ENCODE measurements at regions not wholly inside any gene's neighbourhood (a gene's known extent, or its start where the extent isn't known, plus 50 kb on each side); places are given as distances from the start of the nearest gene placed in this dataset.
"Not testable (repeated sequence)": the region's sequence is repeated elsewhere in the genome, so short reads cannot be mapped to it uniquely, and the experiment has no call there.

- no peak for DNase-seq (ENCODE audit: low read depth)
These were observed 596.5 kb upstream of the KLF12 start for GRCh38 chr13:74730556-74731331.

- no peak for DNase-seq (ENCODE audit: low read depth)
These were observed 592.0 kb upstream of the KLF12 start for GRCh38 chr13:74726206-74726605.

GRCh38 chr13:74718232-74718842, 584.1 kb upstream of the KLF12 start:
- not testable (repeated sequence) for DNase-seq (ENCODE audit: low read depth)

- no peak for DNase-seq (ENCODE audit: low read depth)
These were observed 581.5 kb upstream of the KLF12 start for GRCh38 chr13:74715718-74716117.

GRCh38 chr13:74710006-74710405, 575.8 kb upstream of the KLF12 start:
- no peak for DNase-seq (ENCODE audit: low read depth)

- DNase-seq (ENCODE audit: low read depth) = no peak
These were observed 575.0 kb upstream of the KLF12 start for GRCh38 chr13:74709226-74709625.

- DNase-seq (ENCODE audit: low read depth) = no peak
These were observed 574.4 kb upstream of the KLF12 start for GRCh38 chr13:74708629-74709028.

- no peak for DNase-seq (ENCODE audit: low read depth)
These were observed 573.1 kb upstream of the KLF12 start for GRCh38 chr13:74707291-74707690.

- no peak for DNase-seq (ENCODE audit: low read depth)
These were observed 572.6 kb upstream of the KLF12 start for GRCh38 chr13:74706801-74707200.

- DNase-seq (ENCODE audit: low read depth) = no peak
These were observed 571.2 kb upstream of the KLF12 start for GRCh38 chr13:74705438-74705837.

- no peak for DNase-seq (ENCODE audit: low read depth)
These were observed 569.7 kb upstream of the KLF12 start for GRCh38 chr13:74703855-74704387.

- no peak for DNase-seq (ENCODE audit: low read depth)
These were observed 562.1 kb upstream of the KLF12 start for GRCh38 chr13:74696148-74696922.

GRCh38 chr13:74695021-74695800, 561.0 kb upstream of the KLF12 start:
- DNase-seq (ENCODE audit: low read depth) = no peak

- DNase-seq (ENCODE audit: low read depth) = no peak
These were observed 553.4 kb upstream of the KLF12 start for GRCh38 chr13:74687442-74688182.

GRCh38 chr13:74683411-74683810, 549.2 kb upstream of the KLF12 start:
- DNase-seq (ENCODE audit: low read depth) = no peak

- no peak for DNase-seq (ENCODE audit: low read depth)
These were observed 548.5 kb upstream of the KLF12 start for GRCh38 chr13:74682746-74683145.

GRCh38 chr13:74681891-74682290, 547.7 kb upstream of the KLF12 start:
- DNase-seq (ENCODE audit: low read depth) = no peak

GRCh38 chr13:74678308-74678965, 544.2 kb upstream of the KLF12 start:
- no peak for DNase-seq (ENCODE audit: low read depth)

GRCh38 chr13:74675972-74676371, 541.8 kb upstream of the KLF12 start:
- DNase-seq (ENCODE audit: low read depth) = no peak

GRCh38 chr13:74675182-74675581, 541.0 kb upstream of the KLF12 start:
- DNase-seq (ENCODE audit: low read depth) = no peak

Measured in forelimb muscle (tissue), 1 donor.